B cell (primary cell): ENCODE measurements at regions not wholly inside any gene's neighbourhood (a gene's known extent, or its start where the extent isn't known, plus 50 kb on each side); places are given as distances from the start of the nearest gene placed in this dataset.

Source experiments
- ATAC-seq: fragments of 200-7000 bp; cut with Tn5 transposase; one replicate; pipeline ENCODE4 v1.10.0; 2021; ENCODE audit warnings: low read depth, mild to moderate bottlenecking, moderate number of reproducible peaks, moderate library complexity
- CTCF ChIA-PET: fragments of 350-600 bp; sonication (Branson Sonifier 250); formaldehyde crosslinking; loops from one replicate; lab custom pipeline; 2021; ENCODE audit warnings: antibody characterized with exemption, inconsistent platforms; lab: Charles Lee
- POLR2A ChIA-PET: fragments of 350-600 bp; sonication (Branson Sonifier 250); formaldehyde crosslinking; loops from one replicate; lab custom pipeline; 2021; ENCODE audit warnings: antibody characterized with exemption; lab: Charles Lee
- DNase-seq: peaks from one replicate; pipeline ENCODE4 v3.0.0; 2013
- H2AFZ ChIP-seq: 2 replicates; pipeline ENCODE4 v1.6.1; 2012; ENCODE audit warnings: mild to moderate bottlenecking, low read depth, low read length; ENCODE audit not compliant: insufficient read depth, poor library complexity, severe bottlenecking
- H3K27ac ChIP-seq, 2 donors: 1 replicate in 1 of 2; 2 replicates in 1 of 2; pipeline ENCODE4 v1.5.1; 2012 to 2013; ENCODE audit warnings: low read length in 2 of 2, mild to moderate bottlenecking in 2 of 2, moderate library complexity in 1 of 2
- H3K27me3 ChIP-seq, 4 experiments: fragments of 200-600 bp in 1 of 4; sonication (generic) in 1 of 4; replicated peaks in 1 of 4; 1 replicate in 2 of 4; 2 replicates in 2 of 4; pipeline versions ENCODE4 v1.6.1 to v1.7.0; 2013 to 2016; ENCODE audit warnings: low read length in 3 of 4, mild to moderate bottlenecking in 2 of 4, mixed read lengths in 1 of 4, moderate library complexity in 1 of 4; ENCODE audit not compliant: insufficient read depth in 4 of 4, control insufficient read depth in 3 of 4; ENCODE audit errors: control extremely low read depth in 1 of 4
- H3K36me3 ChIP-seq, 2 experiments: replicated peaks in 1 of 2; 1 replicate in 1 of 2; 2 replicates in 1 of 2; pipeline versions ENCODE4 v1.6.1 to v1.7.1; 2013; ENCODE audit warnings: low read length in 1 of 2; ENCODE audit not compliant: insufficient read depth in 2 of 2, control insufficient read depth in 1 of 2; ENCODE audit errors: control extremely low read depth in 1 of 2, extremely low read depth in 1 of 2
- H3K4me1 ChIP-seq, 2 donors: fragments of 200-600 bp in 1 of 2; sonication (generic) in 1 of 2; 1 replicate in 1 of 2; 2 replicates in 1 of 2; pipeline versions ENCODE4 v1.5.1 to v1.6.1; 2013 to 2017; ENCODE audit warnings: low read length in 2 of 2; ENCODE audit not compliant: control insufficient read depth in 2 of 2, insufficient read depth in 2 of 2
- H3K4me2 ChIP-seq: replicated peaks from 2 replicates; pipeline ENCODE3; 2012; ENCODE audit warnings: mild to moderate bottlenecking, low read depth, low read length; ENCODE audit not compliant: poor library complexity, severe bottlenecking
- H3K4me3 ChIP-seq, 5 experiments: fragments of 200-600 bp in 1 of 5; sonication (generic) in 1 of 5; 1 replicate in 3 of 5; 2 replicates in 2 of 5; pipeline versions ENCODE4 v1.5.1 to v1.7.0; 2011 to 2016; ENCODE audit warnings: low read length in 4 of 5, mild to moderate bottlenecking in 4 of 5, low read depth in 2 of 5, control low read depth in 1 of 5, moderate library complexity in 1 of 5; ENCODE audit not compliant: insufficient read depth in 1 of 5; ENCODE audit errors: control extremely low read depth in 1 of 5, extremely low read depth in 1 of 5
- H3K79me2 ChIP-seq: fragments of 200-600 bp; sonication (generic); one replicate; pipeline ENCODE4 v1.6.0; 2016; ENCODE audit warnings: low read length; ENCODE audit not compliant: control insufficient read depth, insufficient read depth
- H3K9ac ChIP-seq: fragments of 200-600 bp; sonication (generic); 2 replicates; pipeline ENCODE4 v1.6.1; 2017; ENCODE audit warnings: mild to moderate bottlenecking, low read length, moderate library complexity
- H3K9me3 ChIP-seq, 3 donors: one replicate each; pipeline versions ENCODE4 v1.6.1 to v1.7.1; 2013; ENCODE audit warnings: low read length in 2 of 3; ENCODE audit not compliant: control insufficient read depth in 2 of 3, insufficient read depth in 1 of 3; ENCODE audit errors: control extremely low read depth in 1 of 3
- H4K20me1 ChIP-seq: 2 replicates; pipeline ENCODE4 v1.6.0; 2012; ENCODE audit warnings: mild to moderate bottlenecking, low read length; ENCODE audit not compliant: insufficient read depth, control insufficient read depth, poor library complexity, severe bottlenecking
- H3K27ac Mint-ChIP-seq: one replicate; pipeline ENCODE4 v1.8.0; 2021; ENCODE audit warnings: mixed read lengths
- H3K27me3 Mint-ChIP-seq: one replicate; pipeline ENCODE4 v1.8.0; 2021; ENCODE audit warnings: mixed read lengths
- H3K4me1 Mint-ChIP-seq: one replicate; pipeline ENCODE4 v1.8.0; 2021; ENCODE audit warnings: mixed read lengths
- H3K4me3 Mint-ChIP-seq: one replicate; pipeline ENCODE4 v1.8.0; 2021; ENCODE audit warnings: mixed read lengths
- H3K9me3 Mint-ChIP-seq: one replicate; pipeline ENCODE4 v1.8.0; 2022; ENCODE audit warnings: mixed read lengths; ENCODE audit not compliant: insufficient read depth
- CTCF ChIP-seq: fragments of 200-600 bp; IDR thresholded peaks from one replicate; pipeline ENCODE4 v1.8.0; 2022; ENCODE audit warnings: antibody characterized with exemption, mild to moderate bottlenecking
- EZH2 ChIP-seq: IDR thresholded peaks from 2 replicates; pipeline ENCODE4 v1.6.1; 2012; ENCODE audit warnings: borderline replicate concordance, low read depth, mild to moderate bottlenecking, moderate library complexity, low read length; ENCODE audit not compliant: insufficient read depth, poor library complexity, severe bottlenecking
- WGBS: methylation state at CpG from one replicate; pipeline ENCODE4 v1.1.5; 2013; ENCODE audit warnings: missing lambda C conversion rate; ENCODE audit not compliant: insufficient coverage; 5-methylcytosine and 5-hydroxymethylcytosine counted together
- intact Hi-C: fragments of 100-400 bp; cut with micrococcal nuclease; formaldehyde crosslinking; loops from one replicate; pipeline ENCODE4 v1.10.0; 2022

- Mint-ChIP-seq H3K27ac (no peak overlapping the region), H3K4me3 (no peak overlapping the region), H3K4me1 (no peaks in the 10 kb centered on the region), H3K9me3 (peaks cover 7% of the 10 kb centered on the region), H3K27me3 (no peaks in the 10 kb centered on the region)
- Histone ChIP-seq H3K9me3 (peaks cover 0 to 7% (median 0%) of the 10 kb centered on the region in 3 donors), H3K36me3 (no peaks in the 10 kb centered on the region), H3K27me3 (no peaks in the 10 kb centered on the region), H4K20me1 (no peaks in the 10 kb centered on the region), H3K79me2 (no peaks in the 10 kb centered on the region), H3K27ac (no peak overlapping the region), H3K9ac (no peak overlapping the region), H3K4me2 (no peak overlapping the region), H2AFZ (no peak overlapping the region), H3K4me1 (no peaks in the 10 kb centered on the region), H3K4me3 (no peak overlapping the region)
- no CpG with 5 or more reads among the region's 2 CpGs for WGBS
- CTCF ChIA-PET = interaction anchor here (0.7 kb wide), 1 partner anchor 775 kb away, joined by 3 read pairs; no protein-coding TSS in a partner anchor
- ATAC-seq (no peak), DNase-seq (no peak)
- no peak for TF ChIP-seq CTCF
- no peak for TF ChIP-seq EZH2
- intact Hi-C loops = no loop called here
- POLR2A ChIA-PET = no interaction called here
These were observed 247.1 kb upstream of the TBX3 start for GRCh38 chr12:114931025-114931424.

- no peak overlapping the region for H3K4me3 ChIP-seq
- H3K9me3 ChIP-seq = peaks cover 0 to 2% (median 0%) of the 10 kb centered on the region in 3 donors
- TF ChIP-seq EZH2 = no peak
- no peak for TF ChIP-seq CTCF
- no peak overlapping the region for H3K4me2 ChIP-seq
- H3K27ac ChIP-seq = no peak overlapping the region
- Mint-ChIP-seq H3K27ac (no peak overlapping the region), H3K4me3 (no peak overlapping the region), H3K4me1 (no peaks in the 10 kb centered on the region), H3K27me3 (no peaks in the 10 kb centered on the region), H3K9me3 (peaks cover 13% of the 10 kb centered on the region)
- ChIA-PET CTCF (interaction anchor here (1.2 kb wide), 1 partner anchor 9 kb away, joined by 3 read pairs; no protein-coding TSS in a partner anchor), POLR2A (no interaction called here)
- intact Hi-C loops = no loop called here
- 94% methylated on average over 4 of the region's 6 CpGs for WGBS
- H4K20me1 ChIP-seq = no peaks in the 10 kb centered on the region
- H3K27me3 ChIP-seq = no peaks in the 10 kb centered on the region
- H3K79me2 ChIP-seq = no peaks in the 10 kb centered on the region
- ATAC-seq = no peak
- H3K36me3 ChIP-seq = no peaks in the 10 kb centered on the region
- H3K9ac ChIP-seq = no peak overlapping the region
- H3K4me1 ChIP-seq = no peaks in the 10 kb centered on the region
- DNase-seq = no peak
- no peak overlapping the region for H2AFZ ChIP-seq
These were observed 242.4 kb upstream of the TBX3 start for GRCh38 chr12:114926341-114926740.
